IMR-90 (cell line): ENCODE measurements at regions not wholly inside any gene's neighbourhood (a gene's known extent, or its start where the extent isn't known, plus 50 kb on each side); places are given as distances from the start of the nearest gene placed in this dataset.

Experiments used
- ATAC-seq: fragments of 200-7000 bp; cut with Tn5 transposase; 2 replicates; pipeline ENCODE4 v1.9.1; 2020; ENCODE audit warnings: low read depth, mild to moderate bottlenecking, moderate library complexity
- BruUV-seq: library from RNA; stranded (reverse); fragments of 400-500 nt; replicated peaks from 2 replicates; lab custom pipeline; 2021; lab: Mats Ljungman, UMichigan
- CTCF ChIA-PET: fragments of 300-600 bp; formaldehyde crosslinking; extraction: SDS; loops from one replicate; lab custom pipeline; 2021; ENCODE audit warnings: antibody characterized with exemption; lab: Yijun Ruan, JAX
- POLR2A ChIA-PET: fragments of 300-600 bp; sonication (Branson Sonifier 250); formaldehyde crosslinking; loops from one replicate; lab custom pipeline; 2022; ENCODE audit warnings: antibody characterized with exemption; ENCODE audit not compliant: unreplicated experiment; lab: Charles Lee
- DNase-seq: peaks from one replicate; pipeline ENCODE4 v3.0.0; 2013
- H2AFZ ChIP-seq: replicated peaks from 2 replicates; pipeline ENCODE3; 2013; ENCODE audit warnings: low read length, mild to moderate bottlenecking; ENCODE audit not compliant: poor library complexity
- H2AK5ac ChIP-seq: 2 replicates; pipeline ENCODE4 v1.6.1; 2013; ENCODE audit warnings: low read depth, low read length, inconsistent platforms
- H2AK9ac ChIP-seq: replicated peaks from 2 replicates; pipeline ENCODE3; 2013; ENCODE audit warnings: mild to moderate bottlenecking, low read depth, low read length, moderate library complexity; ENCODE audit not compliant: poor library complexity
- H2BK120ac ChIP-seq: 2 replicates; pipeline ENCODE4 v1.6.1; 2013; ENCODE audit warnings: low read depth, low read length, inconsistent platforms
- H2BK15ac ChIP-seq: 3 replicates; pipeline ENCODE4 v1.6.1; 2013; ENCODE audit warnings: low read depth, low read length, inconsistent platforms
- H2BK20ac ChIP-seq: 2 replicates; pipeline ENCODE4 v1.6.1; 2013; ENCODE audit warnings: low read depth, mild to moderate bottlenecking, inconsistent platforms, low read length, moderate library complexity
- H2BK5ac ChIP-seq: 2 replicates; pipeline ENCODE4 v1.6.1; 2013; ENCODE audit warnings: mild to moderate bottlenecking, low read depth, low read length, inconsistent platforms; ENCODE audit not compliant: poor library complexity, severe bottlenecking
- H3K14ac ChIP-seq: replicated peaks from 2 replicates; pipeline ENCODE4 v1.6.1; 2013; ENCODE audit warnings: low read depth, low read length, inconsistent platforms
- H3K18ac ChIP-seq: 2 replicates; pipeline ENCODE4 v1.6.1; 2013; ENCODE audit warnings: low read depth, low read length, control low read depth
- H3K23ac ChIP-seq: 2 replicates; pipeline ENCODE4 v1.6.1; 2013; ENCODE audit warnings: low read depth, low read length, inconsistent platforms
- H3K27ac ChIP-seq: 2 replicates; pipeline ENCODE4 v1.5.1; 2013; ENCODE audit warnings: mild to moderate bottlenecking, control low read depth, low read length; ENCODE audit not compliant: insufficient read depth
- H3K27me3 ChIP-seq: 2 replicates; pipeline ENCODE4 v1.6.1; 2013; ENCODE audit warnings: low read length; ENCODE audit not compliant: control insufficient read depth, insufficient read depth
- H3K36me3 ChIP-seq: 2 replicates; pipeline ENCODE4 v1.6.1; 2013; ENCODE audit warnings: low read length, mixed read lengths; ENCODE audit not compliant: control insufficient read depth, insufficient read depth
- H3K4ac ChIP-seq: 2 replicates; pipeline ENCODE4 v1.6.1; 2013; ENCODE audit warnings: low read depth, low read length, inconsistent platforms
- H3K4me1 ChIP-seq: 2 replicates; pipeline ENCODE4 v1.6.1; 2013; ENCODE audit warnings: low read length, mixed read lengths; ENCODE audit not compliant: control insufficient read depth, insufficient read depth
- H3K4me2 ChIP-seq: 2 replicates; pipeline ENCODE4 v1.6.1; 2013; ENCODE audit warnings: low read depth, mild to moderate bottlenecking, control low read depth, low read length, moderate library complexity
- H3K4me3 ChIP-seq: 2 replicates; pipeline ENCODE4 v1.5.1; 2013; ENCODE audit warnings: low read depth, mild to moderate bottlenecking, control low read depth, low read length, moderate library complexity; ENCODE audit not compliant: insufficient read depth
- H3K56ac ChIP-seq: 2 replicates; pipeline ENCODE4 v1.6.1; 2013; ENCODE audit warnings: low read length, inconsistent platforms; ENCODE audit not compliant: insufficient read depth; ENCODE audit errors: extremely low read depth
- H3K79me1 ChIP-seq, 2 experiments: 2 replicates each; pipeline ENCODE4 v1.6.1; 2013; ENCODE audit warnings: low read length in 2 of 2, inconsistent platforms in 1 of 2, low read depth in 1 of 2
- H3K9ac ChIP-seq: 2 replicates; pipeline ENCODE4 v1.6.1; 2013; ENCODE audit warnings: low read depth, low read length, control low read depth
- H3K9me1 ChIP-seq: 2 replicates; pipeline ENCODE4 v1.6.1; 2013; ENCODE audit warnings: low read length, inconsistent platforms; ENCODE audit not compliant: insufficient read depth
- H3K9me3 ChIP-seq: 2 replicates; pipeline ENCODE4 v1.6.1; 2013; ENCODE audit warnings: low read length; ENCODE audit not compliant: control insufficient read depth, insufficient read depth
- H4K20me1 ChIP-seq: 2 replicates; pipeline ENCODE4 v1.6.1; 2013; ENCODE audit warnings: low read length, inconsistent platforms; ENCODE audit not compliant: insufficient read depth
- H4K5ac ChIP-seq: 2 replicates; pipeline ENCODE4 v1.6.1; 2013; ENCODE audit warnings: mild to moderate bottlenecking, low read depth, low read length, control low read depth
- H4K8ac ChIP-seq, 2 experiments: 2 replicates each; pipeline ENCODE4 v1.6.1; 2013; ENCODE audit warnings: low read depth in 2 of 2, low read length in 2 of 2, control low read depth in 1 of 2, inconsistent platforms in 1 of 2
- H4K91ac ChIP-seq: 2 replicates; pipeline ENCODE4 v1.6.1; 2013; ENCODE audit warnings: low read depth, low read length, inconsistent platforms; ENCODE audit not compliant: insufficient read depth
- CEBPB ChIP-seq: IDR thresholded peaks from 2 replicates; pipeline ENCODE4 v1.6.1; 2012; ENCODE audit warnings: low read depth, low read length, improper control_type of control experiment
- CTCF ChIP-seq: conservative IDR thresholded peaks from 2 replicates; pipeline ENCODE4 v1.5.1; 2012; ENCODE audit warnings: mild to moderate bottlenecking, low read depth, low read length, improper control_type of control experiment
- MAFK ChIP-seq: IDR thresholded peaks from 2 replicates; pipeline ENCODE4 v1.6.1; 2012; ENCODE audit warnings: low read depth, low read length, improper control_type of control experiment
- MXI1 ChIP-seq: IDR thresholded peaks from 2 replicates; pipeline ENCODE4 v1.6.1; 2012; ENCODE audit warnings: low read depth, mild to moderate bottlenecking, low read length, moderate library complexity, borderline replicate concordance
- POLR2A ChIP-seq: IDR thresholded peaks from 2 replicates; pipeline ENCODE4 v1.6.1; 2012; ENCODE audit warnings: mild to moderate bottlenecking, low read depth, low read length
- USF2 ChIP-seq: fragments of 150-350 bp; IDR thresholded peaks from 2 replicates; pipeline ENCODE4 v1.6.1; 2017; ENCODE audit warnings: mild to moderate bottlenecking, antibody characterized with exemption, low read length, low read depth
- WGBS, 2 experiments: methylation state at CpG; one replicate each; pipeline versions ENCODE4 v1.1.5 to v1.1.7; 2013; ENCODE audit warnings: missing lambda C conversion rate in 2 of 2; ENCODE audit not compliant: insufficient read length in 1 of 2; ENCODE audit errors: extremely low coverage in 2 of 2; 5-methylcytosine and 5-hydroxymethylcytosine counted together
- dilution Hi-C: fragments of 300-500 bp; cut with HindIII; formaldehyde crosslinking; loops from one replicate; pipeline ENCODE4 v1.14.3; 2018; ENCODE audit warnings: low sequenced_read_pairs; ENCODE audit not compliant: unreplicated experiment
- in situ Hi-C: fragments of 300-500 bp; cut with MboI; formaldehyde crosslinking; loops from 3 replicates; pipeline ENCODE4 v1.14.3; 2019; ENCODE audit warnings: low sequenced_read_pairs, inconsistent platforms, mixed read lengths
- intact Hi-C: fragments of 100-400 bp; cut with micrococcal nuclease; formaldehyde crosslinking; loops from 2 replicates; pipeline ENCODE4 v1.10.0; 2022

DNA sequence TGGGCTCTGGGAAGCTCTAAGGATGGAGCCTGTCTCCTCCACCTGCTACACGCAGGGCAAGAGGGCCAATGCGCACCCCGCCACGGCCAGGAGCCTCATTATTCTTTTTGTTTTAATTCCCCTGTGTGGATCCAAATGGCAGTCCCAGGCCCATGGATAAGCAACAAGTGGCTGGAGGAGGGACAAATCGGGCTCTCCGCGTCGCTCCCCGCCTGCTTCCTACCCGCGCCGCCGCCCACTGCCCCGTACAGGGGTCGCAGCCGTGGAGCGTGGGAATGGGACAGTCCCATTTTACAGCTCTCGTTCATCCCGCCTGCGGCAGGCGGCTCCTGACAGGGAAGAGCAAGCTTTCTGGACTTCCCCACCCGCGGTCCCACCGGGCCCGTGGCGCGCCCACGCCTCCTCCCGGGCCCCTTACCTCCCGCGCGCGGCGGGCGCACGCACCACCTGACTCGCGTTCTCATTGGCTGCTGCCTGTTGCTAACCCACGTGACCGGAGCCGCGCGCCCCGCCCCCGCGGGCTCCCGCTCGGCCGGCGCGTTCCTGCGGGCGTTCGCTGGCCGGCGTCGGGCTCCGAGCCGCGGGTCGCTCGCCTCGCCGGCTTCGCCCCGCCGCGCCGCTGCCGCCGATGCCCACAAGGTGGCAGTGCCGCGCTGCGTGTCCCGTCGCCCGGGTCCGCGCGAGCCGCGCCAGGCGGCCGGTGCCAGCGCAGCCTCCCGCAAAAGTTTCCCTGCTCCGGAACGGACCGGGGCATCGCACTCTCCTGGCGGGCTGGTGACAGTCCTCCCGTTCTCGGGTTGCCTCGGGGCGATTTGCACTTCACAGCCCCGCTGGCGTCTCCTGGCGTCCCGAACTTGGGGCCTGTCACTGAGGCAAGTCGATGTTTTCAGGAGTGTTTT, 93.3 kb downstream of the CD83 start (continued):
- TF ChIP-seq USF2 (peak; percentile 97), MXI1 (0 out of 2 replicates have a peak, but pooled peaks have one; percentile 17)

DNA sequence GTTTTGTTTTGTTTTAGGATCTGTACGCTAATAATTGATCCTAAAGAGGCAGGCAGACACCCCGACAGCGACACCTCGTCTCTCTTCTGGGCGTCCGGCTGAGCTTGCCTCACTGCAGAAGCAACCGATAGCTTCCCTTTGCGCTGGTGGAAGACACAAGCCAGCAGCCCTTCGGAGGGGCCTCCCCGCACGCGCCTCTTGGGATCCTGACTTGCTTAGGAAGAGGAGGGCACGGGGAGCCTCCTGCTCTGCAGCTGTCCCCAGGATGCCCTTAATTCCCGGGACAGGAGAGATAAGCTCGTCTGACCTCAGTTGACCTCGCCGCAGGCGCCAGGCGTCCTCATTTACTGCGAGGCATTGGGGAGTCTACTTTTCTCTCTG, 94.0 kb downstream of the CD83 start:
- peak overlapping the region; percentile 85 for H2BK5ac ChIP-seq
- peak overlapping the region; percentile 94 for H3K4me2 ChIP-seq
- no peaks in the 10 kb centered on the region for H3K9me3 ChIP-seq
- peak overlapping the region; percentile 97 for H3K14ac ChIP-seq
- H3K27me3 ChIP-seq: no peaks in the 10 kb centered on the region
- H3K27ac ChIP-seq: peak overlapping the region; percentile 94
- peak overlapping the region; percentile 84 for H4K5ac ChIP-seq
- ChIA-PET CTCF (no interaction called here), POLR2A (no interaction called here)
- H2BK15ac ChIP-seq: peak overlapping the region; percentile 96; the same call in 2 of the 3 replicates
- H3K36me3 ChIP-seq: no peaks in the 10 kb centered on the region
- no TSS peak for BruUV-seq
- H2AK5ac ChIP-seq: peak overlapping the region; percentile 51; the same call in 1 of the 2 replicates
- H4K8ac ChIP-seq: peak overlapping the region; percentile 68 to 91
- peak overlapping the region; percentile 96 for H2AFZ ChIP-seq
- peak overlapping the region; percentile 97 for H3K23ac ChIP-seq
- intact Hi-C loops: loop anchor here (1.0 to 10.0 kb wide), 12 partner anchors 246 to 1411 kb away; no protein-coding TSS in a partner anchor
- 20% methylated on average over 14 of the region's 20 CpGs; no CpG with 5 or more reads in 1 of the 2 experiments for WGBS, 2 experiments
- peak overlapping the region; percentile 97 for H2BK120ac ChIP-seq
- no peak for TF ChIP-seq CEBPB
- TF ChIP-seq CTCF: no peak
- no peak for TF ChIP-seq MAFK
- TF ChIP-seq POLR2A: no peak
- H3K18ac ChIP-seq: peak overlapping the region; percentile 89
- in situ Hi-C loops: loop anchor here (10.0 to 25.0 kb wide), 5 partner anchors 493 to 1401 kb away; partner anchors contain the start of gene JARID2
- dilution Hi-C loops: no loop called here
- no peaks in the 10 kb centered on the region for H4K20me1 ChIP-seq
- ATAC-seq (peak; percentile 35), DNase-seq (peak; percentile 37)
- H2BK20ac ChIP-seq: peak overlapping the region; percentile 91; the same call in 1 of the 2 replicates
- peaks cover 6% of the 10 kb centered on the region for H3K4me1 ChIP-seq
- peak overlapping the region; percentile 81; the same call in 1 of the 2 replicates for H3K56ac ChIP-seq
- peak overlapping the region; percentile 72 for H3K4me3 ChIP-seq
- peak overlapping the region; percentile 94 for H2AK9ac ChIP-seq
- peak overlapping the region; percentile 95 for H3K9ac ChIP-seq
- peak overlapping the region; percentile 84; the same call in 1 of the 2 replicates for H4K91ac ChIP-seq
- no peaks in the 10 kb centered on the region for H3K79me1 ChIP-seq
- no peaks in the 10 kb centered on the region; the same call in 1 of the 2 replicates for H3K9me1 ChIP-seq
- H3K4ac ChIP-seq: peak overlapping the region; percentile 93
